ENCODE measurements at regions not wholly inside any gene's neighbourhood (a gene's known extent, or its start where the extent isn't known, plus 50 kb on each side); places are given as distances from the start of the nearest gene placed in this dataset.

DNA sequence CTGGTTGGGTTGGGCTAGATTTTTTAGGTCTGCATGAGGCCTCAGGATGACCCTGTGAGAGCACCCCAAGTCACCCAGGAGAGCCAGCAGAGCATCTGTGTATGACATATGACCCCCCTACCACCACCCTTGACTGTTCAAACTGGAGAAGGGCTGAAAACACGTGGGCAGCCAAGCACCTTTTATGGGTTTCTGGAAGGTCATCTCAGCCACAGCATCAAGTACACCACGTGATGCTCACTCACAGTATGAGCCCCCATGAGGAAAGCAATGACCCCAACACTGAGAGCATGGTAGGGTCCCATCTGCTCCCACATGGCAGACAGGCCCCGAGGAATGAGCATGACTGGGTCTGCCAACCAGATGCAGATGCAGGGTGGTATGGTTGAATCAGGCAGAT lies 149.4 kb upstream of the GDF10 start:
- Mint-ChIP-seq H3K4me3 (no peak overlapping the region), H3K27me3 (peaks cover 4% of the 10 kb centered on the region)
- intact Hi-C loops (cut with micrococcal nuclease): no loop called here

DNA sequence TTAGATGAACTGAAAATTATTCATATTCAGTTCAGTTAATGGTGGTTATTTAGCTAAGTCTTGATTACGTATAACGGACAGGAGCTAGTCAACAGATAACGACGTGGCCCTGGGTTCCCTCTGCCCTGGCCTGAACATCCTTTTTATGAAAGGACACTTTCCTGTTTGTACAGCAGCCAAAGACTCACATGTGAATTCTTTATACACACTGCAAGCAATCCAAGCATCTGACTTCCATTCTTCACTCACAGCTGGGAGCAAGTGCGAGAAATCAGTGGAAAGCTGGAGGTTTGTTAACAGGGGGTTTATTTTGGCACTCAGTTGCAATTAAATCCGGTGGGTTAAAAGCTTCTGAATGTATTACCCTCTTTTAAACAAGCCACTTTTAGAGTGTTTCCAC lies 148.1 kb upstream of the GDF10 start:
- no peaks in the 10 kb centered on the region for H3K36me3 Mint-ChIP-seq (ENCODE audit: low read depth)
- H3K4me3 Mint-ChIP-seq: no peak overlapping the region
- intact Hi-C loops (cut with micrococcal nuclease): no loop called here
- no peak overlapping the region for H3K27ac Mint-ChIP-seq
- peaks cover 11% of the 10 kb centered on the region for H3K4me1 Mint-ChIP-seq (ENCODE audit: low read depth)
- H3K27me3 Mint-ChIP-seq: peaks cover 4% of the 10 kb centered on the region
- peaks cover 52% of the 10 kb centered on the region for H3K9me3 Mint-ChIP-seq

More for the DNA sequence above, 149.4 kb upstream of the GDF10 start:
- no peak overlapping the region for H3K27ac Mint-ChIP-seq
- peaks cover 16% of the 10 kb centered on the region for H3K4me1 Mint-ChIP-seq (ENCODE audit: low read depth)
- no peaks in the 10 kb centered on the region for H3K36me3 Mint-ChIP-seq (ENCODE audit: low read depth)
- peaks cover 42% of the 10 kb centered on the region for H3K9me3 Mint-ChIP-seq

DNA sequence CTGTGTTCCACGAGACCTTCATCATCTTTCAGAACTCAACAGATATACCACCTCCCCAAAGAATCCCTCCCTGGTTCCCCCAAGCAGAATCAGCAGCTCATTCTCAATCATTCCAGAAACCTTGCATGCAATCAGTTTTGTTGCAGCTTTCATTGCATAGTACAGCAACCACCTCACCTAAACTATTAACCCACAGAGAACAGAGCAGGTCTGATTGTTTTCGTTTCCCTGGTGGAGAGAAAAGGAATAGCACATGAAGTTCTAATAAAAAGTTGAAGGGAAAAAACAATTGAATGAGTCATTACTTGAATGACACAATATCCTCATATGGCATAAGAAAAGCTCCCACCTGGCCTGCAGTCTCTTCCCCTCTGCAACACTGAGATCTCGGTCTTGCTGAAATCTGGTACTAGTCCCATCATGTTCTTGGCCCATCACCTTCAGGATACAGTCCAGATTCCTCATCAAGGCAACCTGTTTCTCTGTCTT lies 147.1 kb upstream of the GDF10 start:
- Mint-ChIP-seq H3K4me3 (no peak overlapping the region), H3K27ac (no peak overlapping the region), H3K9me3 (peaks cover 44% of the 10 kb centered on the region), H3K4me1 (ENCODE audit: low read depth) (peaks cover 8% of the 10 kb centered on the region), H3K36me3 (ENCODE audit: low read depth) (no peaks in the 10 kb centered on the region), H3K27me3 (peaks cover 5% of the 10 kb centered on the region)
- intact Hi-C loops (cut with micrococcal nuclease): no loop called here

DNA sequence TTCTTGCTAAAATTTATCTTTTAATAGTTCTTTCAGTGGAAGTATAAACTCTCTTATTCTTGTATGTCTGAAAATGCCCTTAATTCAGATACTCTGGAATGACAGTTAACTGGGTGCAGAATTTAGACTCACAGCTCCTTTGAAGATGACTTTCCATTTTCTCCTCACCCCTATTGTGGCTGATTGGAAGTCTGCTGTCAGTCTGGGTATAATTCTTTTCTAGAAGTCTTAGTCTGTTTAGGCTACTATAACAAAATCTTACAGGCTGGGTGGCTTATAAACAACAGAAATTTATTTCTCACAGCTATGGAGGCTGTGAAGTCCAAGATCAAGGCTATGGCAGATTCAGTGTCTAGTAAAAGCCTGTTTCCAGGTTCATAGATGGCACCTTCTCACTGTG lies 145.2 kb upstream of the GDF10 start:
- H3K9me3 Mint-ChIP-seq: peaks cover 44% of the 10 kb centered on the region
- H3K4me3 Mint-ChIP-seq: no peak overlapping the region
- intact Hi-C loops (cut with micrococcal nuclease): no loop called here
- H3K4me1 Mint-ChIP-seq (ENCODE audit: low read depth): peaks cover 14% of the 10 kb centered on the region
- no peaks in the 10 kb centered on the region for H3K36me3 Mint-ChIP-seq (ENCODE audit: low read depth)
- peaks cover 5% of the 10 kb centered on the region for H3K27me3 Mint-ChIP-seq
- no peak overlapping the region for H3K27ac Mint-ChIP-seq

DNA sequence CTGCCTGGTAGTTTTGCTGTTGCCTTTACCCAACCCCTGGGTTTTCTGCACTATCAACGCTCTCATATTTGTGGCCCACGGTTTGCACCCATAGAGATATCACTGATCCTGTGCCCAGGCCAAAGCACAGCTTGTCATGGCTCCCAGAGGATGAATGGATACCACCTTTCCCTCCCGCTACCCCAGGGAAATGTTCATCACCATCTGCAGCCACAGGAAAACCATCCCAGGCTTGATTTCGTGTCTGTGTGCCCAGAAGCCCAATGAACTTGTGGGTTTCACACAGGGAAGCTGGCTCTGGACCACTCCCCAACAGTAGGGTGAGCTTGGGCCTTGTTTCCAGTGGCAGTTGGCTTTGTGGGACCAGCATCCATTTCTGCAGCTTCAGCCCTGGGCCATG lies 143.1 kb upstream of the GDF10 start:
- H3K27me3 Mint-ChIP-seq: peaks cover 5% of the 10 kb centered on the region
- no peaks in the 10 kb centered on the region for H3K36me3 Mint-ChIP-seq (ENCODE audit: low read depth)
- peaks cover 44% of the 10 kb centered on the region for H3K9me3 Mint-ChIP-seq
- intact Hi-C loops (cut with micrococcal nuclease): no loop called here
- H3K27ac Mint-ChIP-seq: no peak overlapping the region
- no peak overlapping the region for H3K4me3 Mint-ChIP-seq
- peaks cover 35% of the 10 kb centered on the region for H3K4me1 Mint-ChIP-seq (ENCODE audit: low read depth)

DNA sequence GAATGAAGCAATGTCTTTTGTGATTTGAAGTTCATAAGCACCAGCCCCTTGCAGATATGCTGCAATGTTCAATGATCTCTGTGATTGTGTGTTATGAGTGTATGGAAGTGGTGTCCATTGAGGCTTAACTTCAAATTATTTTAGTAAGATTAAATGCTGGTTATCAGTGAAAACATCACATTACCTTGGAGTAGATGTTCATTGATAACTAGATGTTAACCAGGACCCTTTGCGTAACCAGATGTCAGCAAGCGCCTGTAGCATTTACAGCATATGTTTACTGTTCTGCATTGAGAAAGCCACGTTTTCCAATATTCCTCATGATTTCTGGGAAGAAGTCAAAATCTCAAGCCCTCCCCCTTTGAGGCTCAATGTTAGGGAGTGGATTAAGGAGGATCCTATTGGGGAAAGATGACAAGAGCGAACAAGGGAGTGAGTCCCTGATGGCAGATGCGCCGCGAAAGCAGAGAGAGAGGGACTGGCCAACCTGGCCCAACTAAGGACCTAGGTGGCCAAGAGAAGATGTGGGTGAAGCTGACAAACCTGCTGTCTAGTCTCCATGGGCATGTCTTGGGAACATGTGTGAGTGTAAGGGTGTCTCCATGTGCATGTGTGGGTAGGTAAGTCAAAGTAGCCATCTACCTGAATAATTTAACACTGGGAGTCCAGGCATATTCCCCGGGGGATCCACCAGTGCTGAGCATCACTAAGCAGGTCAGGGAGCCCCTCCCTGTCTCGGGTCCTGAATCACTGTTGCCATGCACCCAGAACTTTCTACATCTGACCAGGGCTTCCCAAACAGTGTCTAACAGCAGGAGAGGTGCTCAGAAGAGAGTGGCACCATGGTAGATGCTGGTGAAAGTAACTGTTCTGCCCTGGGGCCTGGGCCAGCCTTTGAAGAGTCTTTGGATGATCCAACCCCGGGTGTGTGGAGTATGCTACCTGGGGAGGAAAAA lies 141.6 kb upstream of the GDF10 start:
- intact Hi-C loops (cut with micrococcal nuclease): no loop called here
- Mint-ChIP-seq H3K36me3 (ENCODE audit: low read depth) (no peaks in the 10 kb centered on the region), H3K9me3 (peaks cover 34% of the 10 kb centered on the region), H3K27me3 (peaks cover 5% of the 10 kb centered on the region), H3K4me1 (ENCODE audit: low read depth) (peaks cover 33% of the 10 kb centered on the region), H3K4me3 (no peak overlapping the region), H3K27ac (no peak overlapping the region)

DNA sequence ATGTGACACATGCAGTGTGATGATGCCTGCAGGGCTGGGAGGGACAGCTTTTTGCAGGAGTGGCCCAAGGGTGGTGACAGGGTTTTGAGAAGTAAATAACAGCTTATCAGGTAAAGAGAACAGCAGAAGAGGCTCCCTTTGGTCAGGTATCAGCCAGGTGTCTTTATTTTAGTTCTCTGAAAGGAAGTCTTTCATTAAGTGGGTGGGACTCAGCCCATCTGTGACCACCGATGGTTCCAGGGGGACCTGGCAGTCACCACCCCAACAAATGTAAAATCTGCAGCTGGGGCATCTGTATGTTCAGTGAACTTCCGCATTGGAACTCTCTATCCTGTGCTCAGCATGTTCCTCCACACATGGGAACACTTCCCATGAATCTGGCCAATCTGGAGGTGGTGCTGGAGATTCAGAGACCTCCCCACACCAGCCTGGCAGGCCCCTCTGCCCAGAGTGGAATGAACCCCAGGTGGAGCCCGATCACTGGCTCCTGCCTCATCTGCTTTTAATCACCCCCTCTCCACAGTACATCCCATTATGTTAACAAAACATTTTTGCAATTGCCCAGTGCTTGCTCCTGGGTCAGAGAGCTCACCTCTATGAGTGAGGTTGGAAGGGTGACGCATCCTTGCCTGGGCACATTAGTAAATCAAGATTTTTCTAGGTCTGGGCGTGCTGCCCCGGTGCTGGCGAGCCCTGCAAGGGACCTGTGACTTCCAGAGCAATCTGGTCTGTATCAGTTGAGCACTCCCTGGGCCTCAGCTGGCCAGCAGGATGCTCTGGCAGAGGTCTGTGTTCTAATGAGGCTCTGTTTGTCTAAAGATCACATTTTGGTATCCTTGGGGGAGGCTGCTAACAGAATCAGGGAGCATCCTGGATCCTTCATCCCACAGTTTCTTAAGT lies 140.4 kb upstream of the GDF10 start:
- H3K9me3 Mint-ChIP-seq: peaks cover 26% of the 10 kb centered on the region
- peak overlapping the region; percentile 72 for H3K27ac Mint-ChIP-seq
- H3K4me1 Mint-ChIP-seq (ENCODE audit: low read depth): peaks cover 35% of the 10 kb centered on the region
- intact Hi-C loops (cut with micrococcal nuclease): no loop called here
- H3K4me3 Mint-ChIP-seq: no peak overlapping the region
- H3K27me3 Mint-ChIP-seq: peaks cover 7% of the 10 kb centered on the region
- no peaks in the 10 kb centered on the region for H3K36me3 Mint-ChIP-seq (ENCODE audit: low read depth)

DNA sequence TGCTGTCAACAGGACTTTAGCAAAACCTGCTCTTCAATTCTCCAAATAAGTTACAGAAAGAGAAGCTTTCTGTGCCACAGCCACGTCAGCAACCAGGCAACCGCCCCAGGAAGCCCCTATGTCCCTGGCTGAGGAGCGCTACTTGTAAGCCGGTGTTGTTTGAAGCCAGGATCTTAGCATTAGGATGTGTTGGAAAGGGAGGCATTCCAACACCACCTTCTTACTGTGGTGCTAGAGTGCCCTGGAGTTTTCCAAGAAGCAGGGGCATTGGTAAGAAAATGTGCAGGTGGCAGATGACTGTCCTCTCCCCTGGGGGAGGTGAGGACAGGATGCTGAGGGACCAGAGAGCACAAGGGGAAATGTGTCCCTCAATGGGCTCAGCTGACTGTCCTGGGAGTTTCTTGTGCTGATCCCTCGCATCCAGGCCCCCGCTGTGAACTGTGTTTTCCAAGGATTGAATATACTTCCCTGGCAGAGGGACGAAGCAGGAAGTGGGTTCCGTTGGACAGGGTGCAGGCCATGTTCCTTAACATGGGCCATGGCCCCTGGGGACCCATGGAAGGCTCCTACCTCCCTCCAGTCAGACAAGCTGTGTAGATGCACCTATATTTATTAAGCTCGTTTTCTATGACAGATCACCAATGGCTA lies 139.6 kb upstream of the GDF10 start:
- Mint-ChIP-seq H3K27ac (peak overlapping the region; percentile 72), H3K4me1 (ENCODE audit: low read depth) (peaks cover 41% of the 10 kb centered on the region), H3K27me3 (peaks cover 9% of the 10 kb centered on the region), H3K4me3 (no peak overlapping the region), H3K9me3 (peaks cover 18% of the 10 kb centered on the region), H3K36me3 (ENCODE audit: low read depth) (no peaks in the 10 kb centered on the region)
- intact Hi-C loops (cut with micrococcal nuclease): no loop called here

DNA sequence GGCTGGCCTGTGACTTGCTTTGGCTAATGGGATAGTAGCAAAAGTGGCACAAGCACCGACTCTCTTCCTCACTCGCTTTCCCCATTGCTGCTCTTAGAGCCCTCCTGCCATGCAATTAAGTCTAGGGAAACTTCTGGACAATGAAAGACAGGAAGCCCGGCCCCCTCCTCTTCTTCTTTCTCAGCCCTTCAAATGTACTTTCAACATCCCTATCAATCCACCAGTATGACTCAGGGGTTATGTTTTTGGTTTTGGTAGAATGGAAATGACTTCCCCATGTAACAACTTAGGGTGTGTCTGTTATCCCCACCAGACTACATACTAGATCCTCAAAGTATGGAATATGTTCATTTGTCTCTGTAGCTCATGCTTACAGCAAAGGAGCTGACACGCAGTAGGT lies 139.0 kb upstream of the GDF10 start:
- Mint-ChIP-seq H3K36me3 (ENCODE audit: low read depth) (no peaks in the 10 kb centered on the region), H3K4me1 (ENCODE audit: low read depth) (peaks cover 47% of the 10 kb centered on the region), H3K27me3 (peaks cover 9% of the 10 kb centered on the region), H3K4me3 (no peak overlapping the region), H3K27ac (peak overlapping the region; percentile 72), H3K9me3 (peaks cover 12% of the 10 kb centered on the region)
- intact Hi-C loops (cut with micrococcal nuclease): no loop called here

DNA sequence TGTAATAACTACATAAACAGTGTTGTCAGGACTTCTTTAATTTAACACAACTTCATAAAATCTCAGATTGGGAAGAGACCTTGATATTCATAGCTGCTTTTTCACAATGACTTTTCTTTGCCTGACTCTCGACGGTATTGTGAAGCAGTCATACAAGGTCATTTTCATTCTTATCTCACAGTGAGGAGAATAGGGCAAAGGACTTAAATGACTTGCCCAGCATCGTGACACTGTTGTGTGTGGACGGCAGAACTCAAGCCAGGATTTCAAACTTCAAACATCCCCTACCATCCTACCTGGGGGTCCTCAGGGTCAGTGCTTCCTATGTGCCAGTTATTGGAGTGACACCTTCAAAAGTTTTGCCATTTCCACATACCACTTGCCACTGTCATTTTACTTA lies 138.5 kb upstream of the GDF10 start:
- intact Hi-C loops (cut with micrococcal nuclease): no loop called here
- Mint-ChIP-seq H3K27ac (peak overlapping the region; percentile 72), H3K4me1 (ENCODE audit: low read depth) (peaks cover 52% of the 10 kb centered on the region)

DNA sequence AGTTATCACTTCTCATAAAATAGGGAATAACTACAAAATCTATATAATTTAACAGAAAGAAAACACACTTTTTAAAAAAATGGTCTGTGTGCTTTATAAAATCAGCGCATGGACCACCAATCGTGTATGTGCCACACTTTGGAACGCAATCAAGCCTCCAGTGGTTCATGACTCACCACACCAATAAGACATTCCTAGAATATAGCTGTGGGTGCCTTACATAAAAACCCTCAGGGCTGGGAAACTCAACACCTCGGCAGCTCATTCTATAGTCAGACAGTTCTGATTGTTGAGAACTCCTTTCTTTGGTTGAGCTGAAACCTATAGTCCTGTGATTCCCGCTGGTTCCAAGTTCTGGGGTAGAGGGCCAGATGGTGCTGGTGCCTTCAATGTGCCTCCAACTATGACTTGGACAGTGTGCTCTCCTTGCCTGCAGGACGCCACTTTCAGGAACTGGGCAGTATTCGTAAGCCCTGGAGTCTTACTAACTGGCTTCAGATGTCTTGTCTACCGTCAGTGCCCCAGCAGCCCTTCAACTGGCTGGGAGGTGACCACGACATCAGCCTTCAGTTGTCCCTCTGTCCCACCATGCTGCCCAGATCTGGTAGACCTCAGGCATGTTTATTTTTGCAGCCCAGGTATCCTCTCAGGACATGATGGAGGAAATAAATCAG lies 135.7 kb upstream of the GDF10 start:
- no peaks in the 10 kb centered on the region for H3K9me3 Mint-ChIP-seq
- no peaks in the 10 kb centered on the region for H3K36me3 Mint-ChIP-seq (ENCODE audit: low read depth)
- H3K27me3 Mint-ChIP-seq: peaks cover 7% of the 10 kb centered on the region
- no peak overlapping the region for H3K4me3 Mint-ChIP-seq
- no peak overlapping the region for H3K27ac Mint-ChIP-seq
- peaks cover 62% of the 10 kb centered on the region for H3K4me1 Mint-ChIP-seq (ENCODE audit: low read depth)
- intact Hi-C loops (cut with micrococcal nuclease): no loop called here

More for the DNA sequence above, 138.5 kb upstream of the GDF10 start:
- Mint-ChIP-seq H3K9me3 (peaks cover 7% of the 10 kb centered on the region), H3K4me3 (no peak overlapping the region), H3K27me3 (peaks cover 9% of the 10 kb centered on the region), H3K36me3 (ENCODE audit: low read depth) (no peaks in the 10 kb centered on the region)

DNA sequence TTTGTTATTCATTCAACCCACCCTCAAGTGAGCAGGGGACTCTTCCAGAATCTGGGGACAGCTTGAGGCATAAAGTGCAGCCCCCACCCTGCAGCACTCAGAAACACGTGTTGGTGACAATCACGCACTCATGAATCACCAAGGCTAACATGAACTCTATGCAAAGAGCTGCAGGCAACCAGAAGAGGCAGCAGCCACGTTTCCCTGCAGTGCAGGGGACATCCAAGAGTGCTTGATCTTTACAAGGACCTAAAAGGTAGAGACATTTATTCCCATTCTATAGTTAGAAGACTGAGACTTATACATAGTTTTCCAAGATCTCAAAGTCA lies 135.2 kb upstream of the GDF10 start:
- Mint-ChIP-seq H3K4me1 (ENCODE audit: low read depth) (peaks cover 60% of the 10 kb centered on the region), H3K27ac (no peak overlapping the region), H3K36me3 (ENCODE audit: low read depth) (no peaks in the 10 kb centered on the region), H3K27me3 (peaks cover 5% of the 10 kb centered on the region), H3K9me3 (no peaks in the 10 kb centered on the region), H3K4me3 (no peak overlapping the region)
- intact Hi-C loops (cut with micrococcal nuclease): no loop called here

DNA sequence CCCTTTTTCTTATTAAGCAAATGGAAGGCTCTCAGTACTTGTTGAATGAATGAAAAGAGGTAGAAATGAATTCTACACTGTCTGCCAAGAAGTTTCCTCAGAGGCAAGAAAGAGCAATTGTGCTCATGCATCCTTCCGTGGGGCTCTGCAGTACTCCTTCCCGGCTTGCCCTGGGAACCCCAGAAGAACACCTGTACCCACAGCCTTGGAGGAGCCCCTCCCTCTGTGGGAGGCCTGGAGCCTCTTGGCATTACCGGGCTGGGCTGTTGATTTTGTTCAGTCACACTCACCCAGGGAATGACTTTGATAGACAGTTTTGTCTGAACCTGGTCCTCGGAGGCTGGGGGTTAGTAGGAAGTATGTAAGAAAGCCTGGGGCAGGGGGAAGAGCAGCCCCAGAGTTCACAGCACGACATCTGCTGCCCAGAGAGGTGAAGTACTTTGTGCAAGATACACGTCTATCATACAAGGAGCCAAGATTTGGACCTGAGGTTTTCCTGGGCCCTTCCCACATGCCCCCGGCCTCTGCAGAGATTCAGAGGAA lies 134.8 kb upstream of the GDF10 start:
- Mint-ChIP-seq H3K4me1 (ENCODE audit: low read depth) (peaks cover 59% of the 10 kb centered on the region), H3K27ac (peak overlapping the region; percentile 89), H3K27me3 (peaks cover 3% of the 10 kb centered on the region), H3K9me3 (no peaks in the 10 kb centered on the region), H3K4me3 (peak overlapping the region; percentile 65), H3K36me3 (ENCODE audit: low read depth) (no peaks in the 10 kb centered on the region)
- intact Hi-C loops (cut with micrococcal nuclease): no loop called here

All from dendritic cell treated with granulocyte-macrophage colony-stimulating factor and Interleukin-4, amounts not matched to agents 40 ng/mL and 50 ng/mL, for 4 days (primary cell).